ENCODE measurements at regions not wholly inside any gene's neighbourhood (a gene's known extent, or its start where the extent isn't known, plus 50 kb on each side); places are given as distances from the start of the nearest gene placed in this dataset.

DNA sequence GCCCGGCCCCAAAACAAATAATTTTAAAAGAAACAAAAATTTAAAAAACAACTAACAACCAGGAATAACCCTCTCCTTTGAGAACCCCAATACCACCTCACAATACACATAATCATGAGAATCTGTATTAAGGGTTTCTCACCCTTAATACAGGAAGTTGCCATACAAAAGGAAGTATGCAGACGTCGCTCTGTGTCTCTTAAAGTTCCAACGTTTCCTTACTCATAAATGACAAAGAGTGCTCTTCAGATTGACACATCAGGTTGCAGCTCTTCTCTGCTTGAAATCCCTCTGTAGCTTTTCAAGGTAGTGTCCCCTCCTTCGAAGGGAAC lies 73.9 kb upstream of the IRF2 start:
- Histone ChIP-seq H3K36me3 (ENCODE audit: control insufficient read depth, insufficient read depth, low read length) (no peaks in the 10 kb centered on the region), H3K23ac (ENCODE audit: low read depth, low read length) (no peak overlapping the region), H4K5ac (ENCODE audit: low read depth, low read length) (no peak overlapping the region), H2BK20ac (ENCODE audit: low read depth, low read length) (no peak overlapping the region), H3K56ac (ENCODE audit: extremely low read depth, insufficient read depth, low read length) (no peak overlapping the region), H2AK9ac (replicated peaks; ENCODE audit: low read depth, low read length, poor library complexity) (no peak overlapping the region), H3K27ac (ENCODE audit: insufficient read depth, low read length) (no peak overlapping the region), H3K4me3 (ENCODE audit: insufficient read depth, low read depth, low read length) (no peak overlapping the region), H4K20me1 (ENCODE audit: insufficient read depth, low read length) (no peaks in the 10 kb centered on the region), H3K14ac (replicated peaks; ENCODE audit: low read depth, low read length) (no peak overlapping the region), H3K18ac (ENCODE audit: low read depth, low read length) (no peak overlapping the region), H4K91ac (ENCODE audit: insufficient read depth, low read depth, low read length) (no peak overlapping the region), H3K9me1 (ENCODE audit: insufficient read depth, low read length) (no peaks in the 10 kb centered on the region), H2BK15ac (ENCODE audit: low read depth, low read length) (no peak overlapping the region), H2BK120ac (ENCODE audit: low read depth, low read length) (no peak overlapping the region), H3K4me2 (ENCODE audit: low read depth, low read length) (no peak overlapping the region), H2BK5ac (ENCODE audit: low read depth, low read length, poor library complexity, severe bottlenecking) (no peak overlapping the region), H3K9ac (ENCODE audit: low read depth, low read length) (no peak overlapping the region), H3K79me1 (ENCODE audit: low read depth in 1 of 2, low read length in 2 of 2) (no peaks in the 10 kb centered on the region), H2AFZ (replicated peaks; ENCODE audit: low read length, poor library complexity) (peak overlapping the region; percentile 46), H3K4ac (ENCODE audit: low read depth, low read length) (no peak overlapping the region), H3K4me1 (ENCODE audit: control insufficient read depth, insufficient read depth, low read length) (peaks cover 4% of the 10 kb centered on the region; the same call in 1 of the 2 replicates), H3K9me3 (ENCODE audit: control insufficient read depth, insufficient read depth, low read length) (no peaks in the 10 kb centered on the region), H4K8ac (ENCODE audit: low read depth in 2 of 2, low read length in 2 of 2) (no peak overlapping the region), H2AK5ac (ENCODE audit: low read depth, low read length) (no peak overlapping the region), H3K27me3 (ENCODE audit: control insufficient read depth, insufficient read depth, low read length) (peaks cover 2% of the 10 kb centered on the region; the same call in 1 of the 2 replicates)
- WGBS, 2 experiments (ENCODE audit: extremely low coverage in 2 of 2, insufficient read length in 1 of 2): 86% methylated on average over 1 of the region's 5 CpGs; no CpG with 5 or more reads in 1 of the 2 experiments
- ChIA-PET POLR2A (ENCODE audit: unreplicated experiment) (interaction anchor here (0.5 kb wide), 1 partner anchor 101 kb away, joined by 4 read pairs; the partner anchor contains the start of genes CASP3 and PRIMPOL), CTCF (no interaction called here)
- ATAC-seq (ENCODE audit: low read depth) (no peak), DNase-seq (no peak)
- in situ Hi-C loops (cut with MboI; ENCODE audit: low sequenced_read_pairs) (no loop called here), intact Hi-C loops (cut with micrococcal nuclease) (no loop called here), dilution Hi-C loops (cut with HindIII; ENCODE audit: low sequenced_read_pairs, unreplicated experiment) (no loop called here)
- TF ChIP-seq BHLHE40 (IDR thresholded peaks at IDR 0.05; ENCODE audit: low read depth, low read length) (no peak), POLR2A (IDR thresholded peaks at IDR 0.05; ENCODE audit: low read depth, low read length) (no peak), RAD21 (IDR thresholded peaks at IDR 0.05; ENCODE audit: low read length) (no peak), CEBPB (IDR thresholded peaks at IDR 0.05; ENCODE audit: low read depth, low read length) (no peak), FOS (IDR thresholded peaks at IDR 0.05; ENCODE audit: low read depth, low read length) (no peak), MAZ (IDR thresholded peaks at IDR 0.05; ENCODE audit: borderline replicate concordance, low read depth, low read length) (no peak), MAFK (IDR thresholded peaks at IDR 0.05; ENCODE audit: low read depth, low read length) (no peak)
- TF ChIP-seq, protein P1, sequence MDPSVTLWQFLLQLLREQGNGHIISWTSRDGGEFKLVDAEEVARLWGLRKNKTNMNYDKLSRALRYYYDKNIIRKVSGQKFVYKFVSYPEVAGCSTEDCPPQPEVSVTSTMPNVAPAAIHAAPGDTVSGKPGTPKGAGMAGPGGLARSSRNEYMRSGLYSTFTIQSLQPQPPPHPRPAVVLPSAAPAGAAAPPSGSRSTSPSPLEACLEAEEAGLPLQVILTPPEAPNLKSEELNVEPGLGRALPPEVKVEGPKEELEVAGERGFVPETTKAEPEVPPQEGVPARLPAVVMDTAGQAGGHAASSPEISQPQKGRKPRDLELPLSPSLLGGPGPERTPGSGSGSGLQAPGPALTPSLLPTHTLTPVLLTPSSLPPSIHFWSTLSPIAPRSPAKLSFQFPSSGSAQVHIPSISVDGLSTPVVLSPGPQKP (IDR thresholded peaks at IDR 0.05; ENCODE audit: borderline replicate concordance, low read depth, low read length): no peak
- BruUV-seq (replicated peaks): no TSS peak
